ENCODE measurements at regions not wholly inside any gene's neighbourhood (a gene's known extent, or its start where the extent isn't known, plus 50 kb on each side); places are given as distances from the start of the nearest gene placed in this dataset.

DNA sequence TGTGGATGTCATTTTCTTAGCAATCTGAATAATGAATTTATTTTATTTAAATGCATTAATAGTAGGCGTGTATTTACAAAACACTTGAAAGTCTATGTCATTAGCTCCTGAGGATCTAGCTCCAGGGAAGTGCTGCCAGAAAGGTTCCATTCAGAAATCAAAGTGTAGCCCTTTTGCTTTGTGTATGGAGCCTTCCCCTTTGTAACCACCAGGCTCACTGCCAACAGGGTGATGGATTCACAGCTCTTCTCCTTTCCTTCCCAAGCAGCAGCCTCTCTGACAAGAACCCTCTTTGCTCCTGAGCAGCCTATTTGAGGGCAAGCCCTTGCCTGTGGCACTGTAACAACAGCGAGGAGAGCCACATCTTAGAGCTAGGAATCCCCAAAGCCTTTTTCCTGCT, 286.0 kb upstream of the RASGEF1B start:
- FAIRE-seq (no peak), DNase-seq (ENCODE audit: low read depth in 1 of 2, low spot score in 2 of 2) (no peak)
- no peaks in the 10 kb centered on the region for H3K4me1 ChIP-seq (replicated peaks in 1 of 4; ENCODE audit: control insufficient read depth in 3 of 4, insufficient read depth in 4 of 4, low read length in 3 of 4)
- H3K9me3 ChIP-seq (ENCODE audit: insufficient read depth in 2 of 2, low read depth in 1 of 2, low read length in 1 of 2), result no peaks in the 10 kb centered on the region
- no peak overlapping the region for H3K9ac ChIP-seq (replicated peaks in 1 of 4; ENCODE audit: extremely low read depth in 1 of 4, low read depth in 3 of 4, low read length in 3 of 4)
- no peak overlapping the region for H2BK5ac ChIP-seq (ENCODE audit: low read depth, low read length)
- TF ChIP-seq EGR1 (IDR thresholded peaks at IDR 0.05; ENCODE audit: borderline replicate concordance, low read depth, low read length) (no peak), TAF7 (optimal IDR thresholded peaks at IDR 0.05; ENCODE audit: borderline replicate concordance, low read depth, low read length) (no peak), CTBP2 (IDR thresholded peaks at IDR 0.05; ENCODE audit: borderline replicate concordance, insufficient read depth, insufficient read length, low read length) (no peak), BCL11A (IDR thresholded peaks at IDR 0.05; ENCODE audit: low read depth in 2 of 2, low read length in 2 of 2) (no peak), JUN (IDR thresholded peaks at IDR 0.05; ENCODE audit: low read depth, low read length) (no peak), BRCA1 (IDR thresholded peaks at IDR 0.05; ENCODE audit: low read depth, low read length) (no peak), TCF12 (IDR thresholded peaks at IDR 0.05; ENCODE audit: low read depth, low read length) (no peak)
- POLR2A ChIA-PET (ENCODE audit: partially characterized antibody), result interaction anchor here (0.6 kb wide), 1 partner anchor 130 kb away, joined by 7 read pairs; no protein-coding TSS in a partner anchor
- H3K27me3 ChIP-seq (replicated peaks in 1 of 4; ENCODE audit: control insufficient read depth in 3 of 4, extremely low read depth in 1 of 4, insufficient read depth in 3 of 4, low read length in 3 of 4), result no peaks in the 10 kb centered on the region
- WGBS, 2 experiments (ENCODE audit: extremely low coverage in 1 of 2, insufficient coverage in 1 of 2, insufficient read length in 1 of 2, insufficient replicate concordance in 2 of 2, low coverage in 1 of 2, low lambda C conversion rate in 2 of 2, missing lambda C conversion rate in 1 of 2), result 88% methylated on average over 2 of the region's 2 CpGs; no CpG with 5 or more reads in 1 of the 2 experiments
- peaks cover 2% of the 10 kb centered on the region; the same call in 1 of the 2 replicates for H3K23me2 ChIP-seq (ENCODE audit: low read depth, low read length)
- H2BK12ac ChIP-seq (ENCODE audit: low read depth, low read length), result no peak overlapping the region
- H3K18ac ChIP-seq (ENCODE audit: extremely low read depth, low read length), result no peak overlapping the region
- no peak overlapping the region for H3K4me3 ChIP-seq (ENCODE audit: extremely low read depth in 1 of 4, insufficient read depth in 2 of 4, low read depth in 3 of 4, low read length in 4 of 4)
- H3K79me1 ChIP-seq (ENCODE audit: low read depth, low read length), result no peaks in the 10 kb centered on the region
- H2BK15ac ChIP-seq (ENCODE audit: low read length), result no peak overlapping the region
- no peaks in the 10 kb centered on the region for H3K79me2 ChIP-seq (ENCODE audit: control insufficient read depth in 1 of 2, insufficient read depth in 2 of 2, low read length in 2 of 2)
- H3K23ac ChIP-seq (ENCODE audit: insufficient read length), result no peak overlapping the region
- H3K56ac ChIP-seq (replicated peaks; ENCODE audit: insufficient read length, low read depth, low read length), result no peak overlapping the region
- H3K4me2 ChIP-seq (ENCODE audit: insufficient read depth in 1 of 2, low read depth in 2 of 2, low read length in 2 of 2), result no peak overlapping the region
- H4K5ac ChIP-seq (ENCODE audit: insufficient read length, low read depth, low read length), result no peak overlapping the region
- no peak overlapping the region for H2BK20ac ChIP-seq (ENCODE audit: low read length)
- no peak overlapping the region for H4K8ac ChIP-seq (ENCODE audit: extremely low read depth, insufficient read depth, low read length)
- no peak overlapping the region for H3K4ac ChIP-seq (replicated peaks; ENCODE audit: insufficient read length, low read depth, low read length)
- no peaks in the 10 kb centered on the region for H3K36me3 ChIP-seq (ENCODE audit: control insufficient read depth in 2 of 4, insufficient read depth in 4 of 4, low read length in 3 of 4)
- no peak overlapping the region for H2AK5ac ChIP-seq (ENCODE audit: low read depth, low read length)
- H4K91ac ChIP-seq (replicated peaks; ENCODE audit: insufficient read length, low read length), result no peak overlapping the region
- H2AFZ ChIP-seq (ENCODE audit: low read length), result no peak overlapping the region
- no peak overlapping the region for H3K27ac ChIP-seq (ENCODE audit: low read depth, low read length)
- H3K14ac ChIP-seq (ENCODE audit: insufficient read length), result no peak overlapping the region
- CTCF ChIA-PET (ENCODE audit: partially characterized antibody), result interaction anchor here (0.6 to 1.4 kb wide), 5 partner anchors 10 to 292 kb away, joined by 3 to 4 read pairs (median 3); no protein-coding TSS in a partner anchor
- H2BK120ac ChIP-seq (replicated peaks; ENCODE audit: low read depth, low read length), result no peak overlapping the region
- H4K20me1 ChIP-seq (replicated peaks in 1 of 2; ENCODE audit: control insufficient read depth in 1 of 2, insufficient read depth in 2 of 2, low read length in 2 of 2), result no peaks in the 10 kb centered on the region

All from H1 (cell line).